NCI-H446 treated with DMSO at 0.1 percent for 48 hours (cell line): ENCODE measurements at regions not wholly inside any gene's neighbourhood (a gene's known extent, or its start where the extent isn't known, plus 50 kb on each side); places are given as distances from the start of the nearest gene placed in this dataset.

Experiments
- DNase-seq: peaks from one replicate; lab custom pipeline; 2025; lab: John Stamatoyannopoulos, UW

DNA sequence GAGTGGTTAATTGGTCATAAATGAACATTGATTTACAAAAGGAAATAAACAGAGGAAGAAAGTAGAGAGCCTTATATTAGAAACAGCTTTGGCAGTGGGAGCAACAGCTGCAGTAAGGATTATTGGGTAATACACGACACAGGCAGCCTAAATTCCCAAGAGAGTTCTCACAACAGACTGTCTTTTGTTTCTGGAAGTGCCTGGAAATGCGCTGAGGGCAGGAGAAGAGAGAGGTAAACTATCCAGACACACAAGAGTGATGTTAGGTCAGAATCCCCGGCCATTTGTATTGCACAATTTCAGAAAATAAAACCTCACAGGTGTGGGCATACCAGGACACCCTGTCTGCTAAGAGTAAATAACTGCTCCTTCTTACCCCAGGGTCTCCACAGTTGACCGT, 450.4 kb upstream of the CTNND2 start:
- no peak for DNase-seq

DNA sequence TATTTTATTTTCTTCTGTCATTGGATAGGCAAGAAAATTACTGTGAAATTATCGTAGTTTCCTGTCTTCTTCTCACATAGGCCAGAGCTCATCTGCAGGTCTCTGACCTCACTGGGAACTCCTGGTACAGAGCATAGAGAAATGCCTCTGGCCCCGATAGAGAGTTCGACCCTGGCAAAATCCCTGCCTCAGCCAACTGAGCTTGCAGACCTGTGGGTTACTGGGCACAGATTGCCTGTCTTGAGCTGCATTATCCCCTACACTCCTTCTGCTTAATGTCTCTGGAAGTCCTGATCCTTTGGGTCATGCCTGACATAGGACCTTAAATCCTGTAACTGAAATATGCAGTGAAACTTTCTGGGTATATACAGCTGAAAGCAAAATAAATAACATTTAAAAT, 439.3 kb upstream of the CTNND2 start:
- DNase-seq, result no peak

GRCh38 chr5:12335938-12336337, 431.7 kb upstream of the CTNND2 start:
- DNase-seq, result no peak

GRCh38 chr5:12332480-12332879, 428.2 kb upstream of the CTNND2 start:
- no peak for DNase-seq

- DNase-seq, result no peak
Measured at GRCh38 chr5:12330993-12331588, 426.8 kb upstream of the CTNND2 start.

DNA sequence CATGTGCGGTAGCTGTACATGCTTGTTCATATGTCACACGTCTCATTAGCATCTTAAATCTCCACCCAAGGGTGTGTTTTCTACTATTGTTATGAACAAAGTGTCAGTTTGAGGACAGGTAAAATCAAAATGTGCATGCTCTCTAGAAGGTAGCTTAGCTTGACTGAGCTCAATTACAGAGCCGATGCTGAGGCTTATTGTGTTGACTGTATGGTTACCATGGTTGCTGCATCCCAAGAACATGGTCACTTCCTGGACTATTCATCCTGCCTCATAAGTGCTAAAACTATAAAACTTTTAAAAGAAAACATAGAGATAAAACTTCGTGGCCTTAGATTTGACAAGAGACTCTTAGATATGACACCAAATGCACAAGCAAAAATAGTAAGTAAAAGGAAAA, 426.1 kb upstream of the CTNND2 start:
- no peak for DNase-seq

DNA sequence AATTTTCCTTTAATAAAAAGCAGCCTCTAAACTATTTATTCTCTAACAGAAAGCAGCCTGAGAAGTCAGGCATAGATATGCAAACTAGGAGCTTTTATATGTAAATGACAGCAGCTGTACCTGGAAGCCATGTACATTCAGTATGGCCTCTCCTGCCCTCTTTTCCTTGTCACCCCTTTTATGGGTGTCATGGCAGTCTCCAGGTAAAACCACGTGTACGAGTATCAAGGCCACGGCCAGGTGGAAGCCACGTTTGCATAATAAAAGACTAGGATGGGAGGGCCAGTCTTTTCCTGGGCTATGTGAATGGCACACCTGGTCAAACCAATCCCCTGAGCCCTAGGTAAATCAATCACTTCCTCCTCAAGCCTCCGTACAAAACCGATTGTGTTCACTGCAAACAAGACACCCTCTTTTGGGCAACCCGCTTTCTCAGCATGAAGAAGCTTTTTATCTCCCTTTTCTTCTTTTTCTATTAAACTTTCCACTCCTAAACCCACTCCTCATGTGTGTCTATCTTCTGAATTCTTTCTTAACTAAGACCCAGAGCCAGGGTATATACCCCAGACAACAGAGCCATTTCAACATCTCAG, 419.5 kb upstream of the CTNND2 start:
- no peak for DNase-seq

DNA sequence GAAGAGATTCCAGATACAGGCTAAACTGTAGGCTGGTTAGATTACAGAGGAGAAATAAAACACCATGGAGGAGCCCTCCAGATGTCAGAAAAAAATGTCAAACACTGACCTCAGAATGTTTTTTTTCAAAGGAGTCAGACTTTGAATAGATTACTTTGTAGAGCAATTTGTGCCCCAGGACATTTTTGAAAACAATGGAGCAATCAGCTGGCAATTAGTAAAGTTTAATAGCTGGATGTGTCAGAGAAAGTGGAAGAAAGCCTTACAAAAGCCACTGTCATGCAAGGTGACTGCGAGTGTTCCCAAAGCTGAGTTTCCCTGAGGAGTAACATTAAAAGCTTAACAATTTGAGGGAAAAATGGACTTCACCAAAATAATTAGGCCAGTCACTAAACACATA, 417.8 kb upstream of the CTNND2 start:
- no peak for DNase-seq

DNA sequence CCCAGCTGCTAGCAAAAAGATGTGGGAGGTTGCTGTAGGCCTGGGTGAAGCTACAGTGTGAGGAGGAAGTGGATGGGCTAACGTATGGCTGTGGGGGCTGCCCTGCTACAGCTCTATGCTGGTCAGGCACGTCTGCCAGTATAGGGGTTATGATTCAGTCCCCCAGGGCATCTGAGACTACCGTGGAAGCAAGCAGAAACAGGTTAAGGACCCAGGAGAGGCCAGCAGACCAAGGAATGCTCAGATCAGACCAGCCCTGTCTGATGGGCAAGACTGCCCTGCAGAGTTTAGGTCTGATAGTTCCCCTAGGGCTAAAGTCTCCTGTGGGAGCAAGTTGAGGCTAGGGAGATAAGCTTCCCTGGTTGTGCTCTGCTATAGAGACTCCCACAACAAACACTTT, 416.1 kb upstream of the CTNND2 start:
- no peak for DNase-seq

- DNase-seq, result no peak
Measured at GRCh38 chr5:12316812-12317211, 412.6 kb upstream of the CTNND2 start.

DNA sequence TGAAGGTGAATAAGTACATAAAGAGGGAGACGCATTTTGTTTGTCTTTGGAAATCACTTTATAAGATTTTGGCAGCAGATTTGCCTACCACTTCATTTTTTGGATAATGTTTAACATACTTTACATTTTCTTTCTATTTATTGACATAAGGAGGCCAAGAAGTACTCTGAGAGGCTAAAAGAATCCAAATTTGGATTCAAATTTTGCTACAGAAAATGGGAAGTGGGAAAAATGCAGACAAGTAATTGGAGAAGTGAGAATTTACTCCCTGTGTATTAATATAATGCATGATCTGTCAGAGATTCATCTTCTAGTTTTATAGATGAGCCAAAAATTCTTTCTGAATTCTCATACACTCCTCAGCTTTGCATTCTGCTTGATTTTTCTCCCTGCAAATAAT, 411.2 kb upstream of the CTNND2 start:
- no peak for DNase-seq

GRCh38 chr5:12313602-12314001, 409.4 kb upstream of the CTNND2 start:
- DNase-seq, result no peak

DNA sequence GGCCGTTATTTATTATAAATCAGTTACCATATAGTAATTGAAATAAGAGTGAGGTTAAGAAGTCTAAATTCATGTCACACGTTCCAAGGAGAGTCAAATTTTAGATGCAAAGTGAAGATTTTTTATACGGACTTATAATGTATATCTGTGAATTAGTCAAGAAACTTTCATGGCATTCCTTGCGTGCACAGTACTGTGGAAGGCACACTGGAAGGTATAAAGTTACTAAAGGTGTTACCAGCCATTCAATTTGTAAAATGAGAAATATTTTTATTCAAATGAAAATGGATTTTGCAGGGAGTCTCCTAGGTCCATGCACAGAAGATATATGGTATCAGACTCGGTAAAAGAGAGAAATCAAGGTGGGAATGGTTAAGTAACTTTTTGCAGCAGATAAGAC, 408.1 kb upstream of the CTNND2 start:
- DNase-seq, result no peak

GRCh38 chr5:12294151-12294550, 389.9 kb upstream of the CTNND2 start:
- no peak for DNase-seq

DNA sequence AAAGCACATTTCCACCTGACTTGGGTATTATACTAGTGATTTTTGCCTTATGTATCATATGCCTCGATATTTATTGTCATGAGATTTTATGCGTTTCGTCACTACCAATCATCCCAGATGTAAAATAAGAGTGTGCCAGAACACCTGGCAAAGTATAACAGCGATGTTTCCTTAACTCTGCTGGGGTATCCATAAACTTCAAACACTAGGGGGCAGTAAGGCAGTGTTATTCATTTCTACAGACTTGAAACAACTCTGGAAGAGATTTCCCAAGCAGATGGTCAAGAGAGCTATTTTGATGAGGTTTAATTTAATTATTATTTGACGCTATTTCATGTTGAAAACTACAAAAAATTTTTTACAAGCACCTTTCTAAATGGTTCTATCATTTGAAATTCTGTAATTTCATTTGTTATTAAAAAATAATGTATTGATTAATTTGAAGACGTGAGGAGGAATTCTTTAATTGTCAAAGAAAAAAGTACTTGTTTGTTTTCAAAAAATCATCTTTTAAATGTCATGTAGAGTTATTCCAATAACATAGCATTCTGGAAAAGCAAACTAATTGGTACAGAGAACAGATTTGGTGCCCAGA, 388.5 kb upstream of the CTNND2 start:
- peak; percentile 77 for DNase-seq

DNA sequence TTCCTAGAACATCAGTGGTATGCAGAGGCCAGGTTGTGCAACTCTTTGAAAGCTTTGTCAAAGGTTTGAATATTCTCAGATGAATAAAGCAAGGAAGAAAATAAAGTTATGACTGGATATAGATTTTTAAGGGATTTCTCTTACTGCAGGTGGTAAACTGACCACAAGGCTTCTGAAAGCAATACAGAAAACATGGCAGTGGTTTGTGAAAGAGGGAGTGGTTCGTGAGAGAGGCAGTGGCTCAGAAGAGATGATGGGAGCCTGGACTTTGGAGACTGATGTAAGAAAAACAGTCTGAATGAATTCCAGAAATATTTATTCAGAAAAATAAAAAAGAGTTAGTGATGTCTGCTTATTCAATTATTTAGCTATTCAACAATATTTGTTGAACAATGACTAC, 380.4 kb upstream of the CTNND2 start:
- no peak for DNase-seq

- no peak for DNase-seq
Measured at GRCh38 chr5:12277504-12278192, 373.4 kb upstream of the CTNND2 start.

DNA sequence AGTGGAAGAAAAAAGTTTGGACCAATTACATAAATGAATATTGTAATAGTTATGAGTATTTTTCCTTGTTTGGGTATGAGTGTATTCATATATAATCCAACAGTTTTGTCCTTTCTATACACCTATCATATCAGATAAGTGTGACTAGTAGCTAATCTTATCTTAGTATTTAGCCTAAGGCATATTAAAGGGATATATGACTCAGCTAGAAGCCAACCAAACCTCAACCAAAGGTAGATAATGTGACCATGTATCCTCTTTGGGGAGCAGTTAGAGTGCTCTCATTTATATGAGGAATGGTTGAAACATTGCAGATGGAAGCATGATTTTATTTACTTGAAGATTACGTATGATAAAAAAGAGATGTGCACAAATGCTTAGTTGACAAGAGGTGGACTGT, 370.0 kb upstream of the CTNND2 start:
- no peak for DNase-seq

DNA sequence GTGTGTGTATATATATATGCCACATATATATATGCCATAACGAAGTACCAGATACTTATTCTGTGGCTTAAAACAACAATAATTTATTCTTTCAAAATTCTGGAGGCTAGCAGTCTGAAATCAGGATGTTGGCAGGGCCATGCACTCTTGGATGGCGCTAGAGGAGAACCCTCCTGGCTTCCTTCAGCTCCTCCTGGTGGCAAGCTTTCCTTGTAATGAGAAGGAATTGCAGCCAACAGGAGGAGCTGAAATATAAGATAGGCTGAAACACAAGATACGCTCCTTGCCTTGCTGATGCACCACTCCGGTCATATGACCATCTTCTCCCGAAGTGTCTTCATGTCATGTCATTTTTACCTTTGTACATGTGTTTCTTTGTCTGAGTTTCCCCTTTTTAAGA, 368.1 kb upstream of the CTNND2 start:
- no peak for DNase-seq

- no peak for DNase-seq
Measured at GRCh38 chr5:12270914-12271313, 366.7 kb upstream of the CTNND2 start.

GRCh38 chr5:12269164-12269563, 364.9 kb upstream of the CTNND2 start:
- DNase-seq, result no peak

DNA sequence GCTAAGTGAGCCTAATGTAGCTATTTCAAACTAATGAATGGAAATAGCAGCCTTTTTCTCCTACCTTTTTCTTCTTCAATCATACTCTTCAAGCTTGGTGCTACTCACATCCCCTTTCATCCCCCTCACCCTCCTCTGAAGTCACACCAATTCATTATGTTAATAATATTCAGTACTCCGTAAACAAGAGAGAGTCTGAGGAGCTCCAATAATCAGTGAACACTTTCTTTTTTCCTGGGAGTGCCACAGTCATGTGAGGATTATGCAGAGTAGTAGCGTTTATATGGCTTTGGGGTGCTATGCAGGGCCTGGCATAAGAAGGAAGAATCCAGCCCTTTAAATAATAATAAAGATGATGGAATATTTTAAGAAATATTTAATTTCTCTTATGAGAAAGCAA, 354.3 kb upstream of the CTNND2 start:
- no peak for DNase-seq

GRCh38 chr5:12250454-12250853, 346.2 kb upstream of the CTNND2 start:
- DNase-seq, result no peak
